MM.1S (cell line): ENCODE measurements at regions not wholly inside any gene's neighbourhood (a gene's known extent, or its start where the extent isn't known, plus 50 kb on each side); places are given as distances from the start of the nearest gene placed in this dataset.

Experiments used
- EZH2 ChIP-seq: fragments of 300-600 bp; sonication (generic); optimal IDR thresholded peaks from 2 replicates; pipeline ENCODE3; 2017; ENCODE audit warnings: low read depth, mild to moderate bottlenecking, antibody characterized with exemption, low read length, mixed read lengths
- EZH2phosphoT487 ChIP-seq: fragments of 300-600 bp; sonication (generic); IDR thresholded peaks from 2 replicates; pipeline ENCODE4 v1.6.1; 2018; ENCODE audit warnings: antibody characterized with exemption, low read length
- TF ChIP-seq, protein P1 (sequence below): fragments of 300-600 bp; sonication (generic); IDR thresholded peaks from 2 replicates; pipeline ENCODE4 v1.5.1; 2016; ENCODE audit warnings: antibody characterized with exemption, low read length, mixed read lengths

DNA sequence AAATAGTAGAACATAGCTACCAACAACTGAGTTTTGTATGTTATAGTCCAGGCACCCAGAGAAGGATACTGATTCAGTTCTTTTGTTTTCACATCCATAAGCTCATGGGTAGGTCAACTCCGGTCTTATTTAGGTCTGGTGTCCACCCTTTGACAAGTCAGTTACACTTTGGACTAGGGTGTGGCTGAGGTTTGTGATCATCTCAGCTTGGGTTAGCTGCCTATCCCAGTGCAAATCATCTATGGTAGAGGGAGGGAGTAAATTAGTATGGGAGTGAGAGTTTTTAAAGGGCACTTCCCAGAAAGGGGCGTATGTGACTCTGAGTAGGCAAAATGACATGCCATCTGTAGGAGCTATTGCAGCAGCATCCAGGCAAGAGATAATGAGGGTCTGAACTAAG, 66.1 kb downstream of the TANC2 start:
- TF ChIP-seq, protein P1, sequence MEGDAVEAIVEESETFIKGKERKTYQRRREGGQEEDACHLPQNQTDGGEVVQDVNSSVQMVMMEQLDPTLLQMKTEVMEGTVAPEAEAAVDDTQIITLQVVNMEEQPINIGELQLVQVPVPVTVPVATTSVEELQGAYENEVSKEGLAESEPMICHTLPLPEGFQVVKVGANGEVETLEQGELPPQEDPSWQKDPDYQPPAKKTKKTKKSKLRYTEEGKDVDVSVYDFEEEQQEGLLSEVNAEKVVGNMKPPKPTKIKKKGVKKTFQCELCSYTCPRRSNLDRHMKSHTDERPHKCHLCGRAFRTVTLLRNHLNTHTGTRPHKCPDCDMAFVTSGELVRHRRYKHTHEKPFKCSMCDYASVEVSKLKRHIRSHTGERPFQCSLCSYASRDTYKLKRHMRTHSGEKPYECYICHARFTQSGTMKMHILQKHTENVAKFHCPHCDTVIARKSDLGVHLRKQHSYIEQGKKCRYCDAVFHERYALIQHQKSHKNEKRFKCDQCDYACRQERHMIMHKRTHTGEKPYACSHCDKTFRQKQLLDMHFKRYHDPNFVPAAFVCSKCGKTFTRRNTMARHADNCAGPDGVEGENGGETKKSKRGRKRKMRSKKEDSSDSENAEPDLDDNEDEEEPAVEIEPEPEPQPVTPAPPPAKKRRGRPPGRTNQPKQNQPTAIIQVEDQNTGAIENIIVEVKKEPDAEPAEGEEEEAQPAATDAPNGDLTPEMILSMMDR, result no peak
- TF ChIP-seq EZH2 (no peak), EZH2phosphoT487 (no peak)
